Keratinocyte (primary cell): ENCODE measurements at regions not wholly inside any gene's neighbourhood (a gene's known extent, or its start where the extent isn't known, plus 50 kb on each side); places are given as distances from the start of the nearest gene placed in this dataset.

Experiments
- DNase-seq: peaks from one replicate; pipeline ENCODE4 v3.0.0-alpha.2; 2011; ENCODE audit warnings: low read depth, missing footprints, low spot score
- FAIRE-seq: peaks from 2 replicates; lab custom pipeline; 2011; peaks lifted over from hg19 to GRCh38; lab: Jason Lieb, UNC
- H2AFZ ChIP-seq: 2 replicates; pipeline ENCODE4 v1.6.0; 2012; ENCODE audit warnings: low read length, control low read depth, inconsistent platforms; ENCODE audit not compliant: control insufficient read depth
- H3K27ac ChIP-seq: 2 replicates; pipeline ENCODE4 v1.5.1; 2011; ENCODE audit warnings: low read length; ENCODE audit not compliant: control insufficient read depth, insufficient read depth
- H3K27me3 ChIP-seq: 3 replicates; pipeline ENCODE4 v1.6.0; 2011; ENCODE audit warnings: low read length; ENCODE audit not compliant: control insufficient read depth, insufficient read depth; ENCODE audit errors: extremely low read depth
- H3K36me3 ChIP-seq, 2 experiments: 2 replicates in 1 of 2; 3 replicates in 1 of 2; pipeline ENCODE4 v1.5.1; 2011; ENCODE audit warnings: low read length in 2 of 2, mild to moderate bottlenecking in 1 of 2; ENCODE audit not compliant: control insufficient read depth in 2 of 2, insufficient read depth in 2 of 2; ENCODE audit errors: extremely low read depth in 1 of 2
- H3K4me1 ChIP-seq: 3 replicates; pipeline ENCODE4 v1.5.1; 2011; ENCODE audit warnings: low read length; ENCODE audit not compliant: control insufficient read depth, insufficient read depth; ENCODE audit errors: extremely low read depth
- H3K4me2 ChIP-seq: 3 replicates; pipeline ENCODE4 v1.6.0; 2011; ENCODE audit warnings: low read depth, low read length; ENCODE audit not compliant: control insufficient read depth, insufficient read depth; ENCODE audit errors: extremely low read depth
- H3K4me3 ChIP-seq, 3 experiments: fragments of 200-600 bp in 1 of 3; sonication (generic) in 1 of 3; 2 replicates in 2 of 3; 3 replicates in 1 of 3; pipeline ENCODE4 v1.5.1; 2011 to 2016; ENCODE audit warnings: low read length in 3 of 3, mild to moderate bottlenecking in 3 of 3, control low read depth in 2 of 3, inconsistent platforms in 1 of 3, low read depth in 1 of 3, mixed read lengths in 1 of 3, mixed run types in 1 of 3, moderate library complexity in 1 of 3; ENCODE audit not compliant: control insufficient read depth in 2 of 3, insufficient read depth in 2 of 3; ENCODE audit errors: extremely low read depth in 1 of 3
- H3K79me2 ChIP-seq: 2 replicates; pipeline ENCODE4 v1.6.0; 2012; ENCODE audit warnings: low read length; ENCODE audit not compliant: control insufficient read depth, insufficient read depth
- H3K9ac ChIP-seq: 3 replicates; pipeline ENCODE4 v1.6.0; 2011; ENCODE audit warnings: low read length; ENCODE audit not compliant: control insufficient read depth, insufficient read depth; ENCODE audit errors: extremely low read depth
- H3K9me1 ChIP-seq: 3 replicates; pipeline ENCODE4 v1.6.0; 2011; ENCODE audit warnings: low read length; ENCODE audit not compliant: control insufficient read depth, insufficient read depth; ENCODE audit errors: extremely low read depth
- H3K9me3 ChIP-seq: 2 replicates; pipeline ENCODE4 v1.5.1; 2012; ENCODE audit warnings: low read depth, low read length; ENCODE audit not compliant: control insufficient read depth
- H4K20me1 ChIP-seq: 3 replicates; pipeline ENCODE4 v1.6.0; 2011; ENCODE audit warnings: low read length; ENCODE audit not compliant: control insufficient read depth, insufficient read depth; ENCODE audit errors: extremely low read depth
- CTCF ChIP-seq, 3 experiments: IDR thresholded peaks in 1 of 3; conservative IDR thresholded peaks in 1 of 3; optimal IDR thresholded peaks in 1 of 3; 2 replicates in 2 of 3; 3 replicates in 1 of 3; pipeline versions ENCODE3 to v1.5.1; 2011; ENCODE audit warnings: low read length in 3 of 3, mild to moderate bottlenecking in 3 of 3, moderate library complexity in 2 of 3, control low read depth in 1 of 3, inconsistent platforms in 1 of 3; ENCODE audit not compliant: insufficient read depth in 2 of 3; ENCODE audit errors: extremely low read depth in 1 of 3
- EZH2 ChIP-seq: IDR thresholded peaks from one replicate; pipeline ENCODE4 v1.6.1; 2012; ENCODE audit warnings: inconsistent platforms, mild to moderate bottlenecking, low read length, moderate library complexity
- dilution Hi-C: fragments of 300-500 bp; cut with MboI; formaldehyde crosslinking; loops from one replicate; pipeline ENCODE4 v1.7.0; 2020; ENCODE audit warnings: low sequenced_read_pairs; ENCODE audit not compliant: extremely low pct_ligation_motif_present

GRCh38 chr14:103257211-103257962, 76.7 kb upstream of the EIF5 start:
- no peak for TF ChIP-seq CTCF (optimal IDR thresholded peaks at IDR 0.05 in 1 of 3, IDR thresholded peaks at IDR 0.05 in 1 of 3, conservative IDR thresholded peaks at IDR 0.05 in 1 of 3; ENCODE audit: extremely low read depth in 1 of 3, insufficient read depth in 2 of 3, low read length in 3 of 3)
- no peak for TF ChIP-seq EZH2
- Histone ChIP-seq H3K4me2 (no peak overlapping the region), H3K9me3 (no peaks in the 10 kb centered on the region), H3K79me2 (no peaks in the 10 kb centered on the region), H4K20me1 (no peaks in the 10 kb centered on the region), H2AFZ (no peak overlapping the region), H3K27ac (no peak overlapping the region), H3K36me3 (no peaks in the 10 kb centered on the region), H3K9me1 (no peaks in the 10 kb centered on the region), H3K27me3 (no peaks in the 10 kb centered on the region), H3K4me1 (peaks cover 16% of the 10 kb centered on the region), H3K4me3 (no peak overlapping the region), H3K9ac (no peak overlapping the region)
- DNase-seq, result peak; percentile 78
- dilution Hi-C loops, result no loop called here
- FAIRE-seq, result no peak

- no peak overlapping the region for H3K4me3 ChIP-seq
- no peak for DNase-seq
- H3K9ac ChIP-seq, result no peak overlapping the region
- TF ChIP-seq CTCF (optimal IDR thresholded peaks at IDR 0.05 in 1 of 3, IDR thresholded peaks at IDR 0.05 in 1 of 3, conservative IDR thresholded peaks at IDR 0.05 in 1 of 3; ENCODE audit: extremely low read depth in 1 of 3, insufficient read depth in 2 of 3, low read length in 3 of 3), result no peak
- TF ChIP-seq EZH2, result no peak
- FAIRE-seq, result no peak
- H3K36me3 ChIP-seq, result no peaks in the 10 kb centered on the region
- no peaks in the 10 kb centered on the region for H3K9me1 ChIP-seq
- dilution Hi-C loops, result no loop called here
- H3K4me1 ChIP-seq, result peaks cover 16% of the 10 kb centered on the region
- H3K9me3 ChIP-seq, result no peaks in the 10 kb centered on the region
- H3K27ac ChIP-seq, result no peak overlapping the region
- H3K27me3 ChIP-seq, result no peaks in the 10 kb centered on the region
- no peak overlapping the region for H3K4me2 ChIP-seq
- no peaks in the 10 kb centered on the region for H3K79me2 ChIP-seq
- no peaks in the 10 kb centered on the region for H4K20me1 ChIP-seq
- no peak overlapping the region for H2AFZ ChIP-seq
Observed at GRCh38 chr14:103258211-103258610, 75.8 kb upstream of the EIF5 start.
